HUES64 (cell line): ENCODE measurements at regions not wholly inside any gene's neighbourhood (a gene's known extent, or its start where the extent isn't known, plus 50 kb on each side); places are given as distances from the start of the nearest gene placed in this dataset.

Experiments
- H3K27ac ChIP-seq: 2 replicates; pipeline ENCODE4 v1.7.0; 2013; ENCODE audit warnings: low read depth, low read length, inconsistent platforms
- H3K27me3 ChIP-seq: 2 replicates; pipeline ENCODE4 v1.6.1; 2013; ENCODE audit warnings: mild to moderate bottlenecking, low read length; ENCODE audit not compliant: insufficient read depth
- H3K36me3 ChIP-seq: 2 replicates; pipeline ENCODE4 v1.6.1; 2013; ENCODE audit warnings: mild to moderate bottlenecking, low read length; ENCODE audit not compliant: insufficient read depth
- H3K4me1 ChIP-seq: 2 replicates; pipeline ENCODE4 v1.6.1; 2013; ENCODE audit warnings: mild to moderate bottlenecking, low read length, moderate library complexity; ENCODE audit not compliant: insufficient read depth
- H3K4me3 ChIP-seq: 2 replicates; pipeline ENCODE4 v1.5.1; 2013; ENCODE audit warnings: mild to moderate bottlenecking, low read length, moderate library complexity
- H3K9ac ChIP-seq: 2 replicates; pipeline ENCODE4 v1.6.1; 2013; ENCODE audit warnings: mild to moderate bottlenecking, low read depth, low read length
- H3K9me3 ChIP-seq: 2 replicates; pipeline ENCODE4 v1.6.1; 2013; ENCODE audit warnings: low read depth, low read length; ENCODE audit not compliant: insufficient read depth
- WGBS: fragments of 150-250, 120-280 bp; methylation state at CpG from one replicate; pipeline ENCODE4 v1.1.7; 2013; ENCODE audit warnings: missing lambda C conversion rate; 5-methylcytosine and 5-hydroxymethylcytosine counted together

GRCh38 chr9:89880161-89880560, 275.3 kb downstream of the GADD45G start:
- WGBS, result 94% methylated on average over 11 of the region's 11 CpGs
- Histone ChIP-seq H3K4me3 (no peak overlapping the region), H3K36me3 (no peaks in the 10 kb centered on the region), H3K4me1 (no peaks in the 10 kb centered on the region), H3K9me3 (no peaks in the 10 kb centered on the region), H3K27me3 (no peaks in the 10 kb centered on the region), H3K27ac (no peak overlapping the region), H3K9ac (no peak overlapping the region)

- Histone ChIP-seq H3K27ac (no peak overlapping the region), H3K9me3 (no peaks in the 10 kb centered on the region), H3K36me3 (no peaks in the 10 kb centered on the region), H3K4me1 (no peaks in the 10 kb centered on the region), H3K9ac (no peak overlapping the region), H3K4me3 (no peak overlapping the region), H3K27me3 (no peaks in the 10 kb centered on the region)
- WGBS, result 90% methylated on average over 5 of the region's 5 CpGs
Measured at GRCh38 chr9:89880721-89881120, 275.9 kb downstream of the GADD45G start.

GRCh38 chr9:89881431-89881830, 276.6 kb downstream of the GADD45G start:
- WGBS, result 94% methylated on average over 1 of the region's 1 CpG
- Histone ChIP-seq H3K27me3 (no peaks in the 10 kb centered on the region), H3K4me1 (no peaks in the 10 kb centered on the region), H3K36me3 (no peaks in the 10 kb centered on the region), H3K9me3 (no peaks in the 10 kb centered on the region), H3K9ac (no peak overlapping the region), H3K4me3 (no peak overlapping the region), H3K27ac (no peak overlapping the region)

- H3K27ac ChIP-seq, result no peak overlapping the region
- H3K36me3 ChIP-seq, result no peaks in the 10 kb centered on the region
- H3K9ac ChIP-seq, result no peak overlapping the region
- H3K4me1 ChIP-seq, result no peaks in the 10 kb centered on the region
- 88% methylated on average over 7 of the region's 7 CpGs for WGBS
- H3K9me3 ChIP-seq, result no peaks in the 10 kb centered on the region
- no peaks in the 10 kb centered on the region for H3K27me3 ChIP-seq
- H3K4me3 ChIP-seq, result no peak overlapping the region
Measured at GRCh38 chr9:89882930-89883361, 278.1 kb downstream of the GADD45G start.

GRCh38 chr9:89883401-89884341, 278.9 kb downstream of the GADD45G start:
- no peak overlapping the region for H3K27ac ChIP-seq
- no peaks in the 10 kb centered on the region for H3K4me1 ChIP-seq
- H3K27me3 ChIP-seq, result no peaks in the 10 kb centered on the region
- H3K36me3 ChIP-seq, result no peaks in the 10 kb centered on the region
- H3K4me3 ChIP-seq, result no peak overlapping the region
- H3K9me3 ChIP-seq, result no peaks in the 10 kb centered on the region
- H3K9ac ChIP-seq, result no peak overlapping the region
- WGBS, result 89% methylated on average over 12 of the region's 12 CpGs

- Histone ChIP-seq H3K4me3 (no peak overlapping the region), H3K36me3 (no peaks in the 10 kb centered on the region), H3K27ac (no peak overlapping the region), H3K9me3 (no peaks in the 10 kb centered on the region), H3K9ac (no peak overlapping the region), H3K4me1 (no peaks in the 10 kb centered on the region), H3K27me3 (no peaks in the 10 kb centered on the region)
- WGBS, result 95% methylated on average over 13 of the region's 13 CpGs
Measured at GRCh38 chr9:89884356-89885083, 279.7 kb downstream of the GADD45G start.

GRCh38 chr9:89885156-89885555, 280.3 kb downstream of the GADD45G start:
- H3K4me3 ChIP-seq, result no peak overlapping the region
- H3K9ac ChIP-seq, result no peak overlapping the region
- 98% methylated on average over 4 of the region's 4 CpGs for WGBS
- no peaks in the 10 kb centered on the region for H3K27me3 ChIP-seq
- no peaks in the 10 kb centered on the region for H3K9me3 ChIP-seq
- H3K27ac ChIP-seq, result no peak overlapping the region
- no peaks in the 10 kb centered on the region for H3K4me1 ChIP-seq
- no peaks in the 10 kb centered on the region for H3K36me3 ChIP-seq

- WGBS, result 85% methylated on average over 5 of the region's 5 CpGs
- no peaks in the 10 kb centered on the region for H3K4me1 ChIP-seq
- H3K4me3 ChIP-seq, result no peak overlapping the region
- H3K36me3 ChIP-seq, result no peaks in the 10 kb centered on the region
- H3K27me3 ChIP-seq, result no peaks in the 10 kb centered on the region
- H3K9me3 ChIP-seq, result no peaks in the 10 kb centered on the region
- H3K27ac ChIP-seq, result no peak overlapping the region
- no peak overlapping the region for H3K9ac ChIP-seq
Measured at GRCh38 chr9:89886281-89886700, 281.5 kb downstream of the GADD45G start.

- 96% methylated on average over 4 of the region's 4 CpGs for WGBS
- Histone ChIP-seq H3K36me3 (no peaks in the 10 kb centered on the region), H3K4me1 (no peaks in the 10 kb centered on the region), H3K27me3 (no peaks in the 10 kb centered on the region), H3K4me3 (no peak overlapping the region), H3K9ac (no peak overlapping the region), H3K27ac (no peak overlapping the region), H3K9me3 (no peaks in the 10 kb centered on the region)
Measured at GRCh38 chr9:89887286-89887685, 282.5 kb downstream of the GADD45G start.

GRCh38 chr9:89888233-89888632, 283.4 kb downstream of the GADD45G start:
- H3K27ac ChIP-seq, result no peak overlapping the region
- no peaks in the 10 kb centered on the region for H3K36me3 ChIP-seq
- 96% methylated on average over 2 of the region's 2 CpGs for WGBS
- H3K9ac ChIP-seq, result no peak overlapping the region
- H3K9me3 ChIP-seq, result no peaks in the 10 kb centered on the region
- no peaks in the 10 kb centered on the region for H3K4me1 ChIP-seq
- H3K4me3 ChIP-seq, result no peak overlapping the region
- no peaks in the 10 kb centered on the region for H3K27me3 ChIP-seq

GRCh38 chr9:89888677-89889076, 283.9 kb downstream of the GADD45G start:
- H3K9me3 ChIP-seq, result no peaks in the 10 kb centered on the region
- no peaks in the 10 kb centered on the region for H3K36me3 ChIP-seq
- H3K27me3 ChIP-seq, result no peaks in the 10 kb centered on the region
- H3K9ac ChIP-seq, result no peak overlapping the region
- no peak overlapping the region for H3K4me3 ChIP-seq
- WGBS, result 87% methylated on average over 3 of the region's 3 CpGs
- H3K4me1 ChIP-seq, result no peaks in the 10 kb centered on the region
- no peak overlapping the region for H3K27ac ChIP-seq
